MCF 10A (cell line): ENCODE measurements at regions not wholly inside any gene's neighbourhood (a gene's known extent, or its start where the extent isn't known, plus 50 kb on each side); places are given as distances from the start of the nearest gene placed in this dataset.
A peak's percentile ranks its signal among the peaks of the same experiment; 100 is the strongest.

ENCODE experiments used
- BruUV-seq: library from RNA; stranded (reverse); fragments of 400-500 nt; replicated peaks from 2 replicates; lab custom pipeline; 2021; lab: Mats Ljungman, UMichigan
- CTCF ChIA-PET: fragments of 300-600 bp; sonication (Branson Sonifier 250); formaldehyde crosslinking; extraction: SDS; loops from one replicate; lab custom pipeline; 2021; ENCODE audit warnings: antibody characterized with exemption, inconsistent platforms; lab: Yijun Ruan, JAX
- POLR2A ChIA-PET: fragments of 300-600, 350-650 bp; sonication (Branson Sonifier 250); formaldehyde crosslinking; extraction: SDS; loops from one replicate; lab custom pipeline; 2020; ENCODE audit warnings: antibody characterized with exemption, inconsistent platforms; lab: Yijun Ruan, JAX
- DNase-seq: peaks from one replicate; pipeline ENCODE4 v3.0.0-alpha.2; 2018; ENCODE audit not compliant: unreplicated experiment
- H3K27ac Mint-ChIP-seq: one replicate; pipeline ENCODE4 v1.8.0; 2022; ENCODE audit warnings: mild to moderate bottlenecking, low read depth, mixed read lengths; ENCODE audit not compliant: unreplicated experiment
- H3K27me3 Mint-ChIP-seq: one replicate; pipeline ENCODE4 v1.8.0; 2022; ENCODE audit warnings: mixed read lengths; ENCODE audit not compliant: insufficient read depth, unreplicated experiment
- H3K36me3 Mint-ChIP-seq: one replicate; pipeline ENCODE4 v1.8.0; 2022; ENCODE audit warnings: mild to moderate bottlenecking, moderate library complexity, mixed read lengths; ENCODE audit not compliant: insufficient read depth, unreplicated experiment
- H3K4me1 Mint-ChIP-seq: one replicate; pipeline ENCODE4 v1.8.0; 2022; ENCODE audit warnings: mixed read lengths; ENCODE audit not compliant: insufficient read depth, unreplicated experiment
- H3K4me3 Mint-ChIP-seq: one replicate; pipeline ENCODE4 v1.8.0; 2022; ENCODE audit warnings: mild to moderate bottlenecking, moderate library complexity, mixed read lengths; ENCODE audit not compliant: unreplicated experiment
- H3K9me3 Mint-ChIP-seq: one replicate; pipeline ENCODE4 v1.8.0; 2022; ENCODE audit warnings: mixed read lengths; ENCODE audit not compliant: unreplicated experiment
- CTCF ChIP-seq: fragments of 200-600 bp; IDR thresholded peaks from one replicate; pipeline ENCODE4 v1.8.0; 2022; ENCODE audit warnings: antibody characterized with exemption, mild to moderate bottlenecking; ENCODE audit not compliant: unreplicated experiment
- intact Hi-C: fragments of 100-400 bp; cut with micrococcal nuclease; formaldehyde crosslinking; loops from 2 replicates; pipeline ENCODE4 v1.14.1; 2022

GRCh38 chr21:34019402-34019801 is 54.0 kb upstream of the MRPS6 start:
- CTCF ChIA-PET, result interaction anchor here (0.9 kb wide), 2 partner anchors 14 to 182 kb away, joined by 3 read pairs; no protein-coding TSS in a partner anchor
- H3K27ac Mint-ChIP-seq, result no peak overlapping the region
- no peaks in the 10 kb centered on the region for H3K27me3 Mint-ChIP-seq
- H3K4me3 Mint-ChIP-seq, result no peak overlapping the region
- H3K9me3 Mint-ChIP-seq, result peaks cover 7% of the 10 kb centered on the region
- DNase-seq, result no peak
- no peaks in the 10 kb centered on the region for H3K36me3 Mint-ChIP-seq
- intact Hi-C loops, result no loop called here
- H3K4me1 Mint-ChIP-seq, result no peaks in the 10 kb centered on the region
- POLR2A ChIA-PET, result interaction anchor here (0.8 kb wide), 1 partner anchor 12 kb away, joined by 3 read pairs; no protein-coding TSS in a partner anchor
- BruUV-seq, result no TSS peak
- TF ChIP-seq CTCF, result no peak

- Mint-ChIP-seq H3K36me3 (no peaks in the 10 kb centered on the region), H3K27ac (no peak overlapping the region), H3K4me3 (no peak overlapping the region), H3K4me1 (no peaks in the 10 kb centered on the region), H3K27me3 (no peaks in the 10 kb centered on the region), H3K9me3 (peaks cover 9% of the 10 kb centered on the region)
- ChIA-PET CTCF (interaction anchor here (0.8 to 0.9 kb wide), 3 partner anchors 14 to 329 kb away, joined by 3 read pairs; no protein-coding TSS in a partner anchor), POLR2A (interaction anchor here (0.6 to 0.8 kb wide), 2 partner anchors 13 to 122 kb away, joined by 3 read pairs; no protein-coding TSS in a partner anchor)
- no TSS peak for BruUV-seq
- TF ChIP-seq CTCF, result no peak
- DNase-seq, result no peak
- intact Hi-C loops, result no loop called here
Observed at GRCh38 chr21:34018910-34019309, 54.5 kb upstream of the MRPS6 start.

GRCh38 chr21:34018185-34018584 is 55.2 kb upstream of the MRPS6 start:
- BruUV-seq, result no TSS peak
- Mint-ChIP-seq H3K4me1 (no peaks in the 10 kb centered on the region), H3K27me3 (no peaks in the 10 kb centered on the region), H3K27ac (no peak overlapping the region), H3K4me3 (no peak overlapping the region), H3K9me3 (peaks cover 14% of the 10 kb centered on the region), H3K36me3 (no peaks in the 10 kb centered on the region)
- TF ChIP-seq CTCF, result no peak
- no peak for DNase-seq
- ChIA-PET CTCF (interaction anchor here (0.6 to 1.4 kb wide), 4 partner anchors 94 to 350 kb away, joined by 3 to 4 read pairs (median 3); no protein-coding TSS in a partner anchor), POLR2A (interaction anchor here (0.6 to 1.6 kb wide), 2 partner anchors 56 to 123 kb away, joined by 3 read pairs; no protein-coding TSS in a partner anchor)
- intact Hi-C loops, result no loop called here

GRCh38 chr21:34017039-34017961 is 56.1 kb upstream of the MRPS6 start:
- BruUV-seq, result no TSS peak
- ChIA-PET CTCF (interaction anchor here (0.6 to 1.4 kb wide), 3 partner anchors 93 to 350 kb away, joined by 3 to 4 read pairs (median 3); no protein-coding TSS in a partner anchor), POLR2A (interaction anchor here (0.9 to 1.6 kb wide), 4 partner anchors 11 to 57 kb away, joined by 3 to 4 read pairs (median 3); no protein-coding TSS in a partner anchor)
- Mint-ChIP-seq H3K27me3 (no peaks in the 10 kb centered on the region), H3K36me3 (no peaks in the 10 kb centered on the region), H3K9me3 (peaks cover 14% of the 10 kb centered on the region), H3K27ac (peak overlapping the region; percentile 59), H3K4me3 (no peak overlapping the region), H3K4me1 (no peaks in the 10 kb centered on the region)
- no peak for DNase-seq
- no peak for TF ChIP-seq CTCF
- intact Hi-C loops, result no loop called here
